GM12872 (cell line): ENCODE measurements at regions not wholly inside any gene's neighbourhood (a gene's known extent, or its start where the extent isn't known, plus 50 kb on each side); places are given as distances from the start of the nearest gene placed in this dataset.

ENCODE experiments used
- TF ChIP-seq, protein P1 (sequence below): IDR thresholded peaks from 3 replicates; pipeline ENCODE4 v1.5.1; 2011; ENCODE audit warnings: low read depth, mild to moderate bottlenecking, low read length, moderate library complexity; ENCODE audit not compliant: insufficient read depth

GRCh38 chr1:60560701-60561100 lies 487.1 kb upstream of the C1orf87 start:
- TF ChIP-seq, protein P1, sequence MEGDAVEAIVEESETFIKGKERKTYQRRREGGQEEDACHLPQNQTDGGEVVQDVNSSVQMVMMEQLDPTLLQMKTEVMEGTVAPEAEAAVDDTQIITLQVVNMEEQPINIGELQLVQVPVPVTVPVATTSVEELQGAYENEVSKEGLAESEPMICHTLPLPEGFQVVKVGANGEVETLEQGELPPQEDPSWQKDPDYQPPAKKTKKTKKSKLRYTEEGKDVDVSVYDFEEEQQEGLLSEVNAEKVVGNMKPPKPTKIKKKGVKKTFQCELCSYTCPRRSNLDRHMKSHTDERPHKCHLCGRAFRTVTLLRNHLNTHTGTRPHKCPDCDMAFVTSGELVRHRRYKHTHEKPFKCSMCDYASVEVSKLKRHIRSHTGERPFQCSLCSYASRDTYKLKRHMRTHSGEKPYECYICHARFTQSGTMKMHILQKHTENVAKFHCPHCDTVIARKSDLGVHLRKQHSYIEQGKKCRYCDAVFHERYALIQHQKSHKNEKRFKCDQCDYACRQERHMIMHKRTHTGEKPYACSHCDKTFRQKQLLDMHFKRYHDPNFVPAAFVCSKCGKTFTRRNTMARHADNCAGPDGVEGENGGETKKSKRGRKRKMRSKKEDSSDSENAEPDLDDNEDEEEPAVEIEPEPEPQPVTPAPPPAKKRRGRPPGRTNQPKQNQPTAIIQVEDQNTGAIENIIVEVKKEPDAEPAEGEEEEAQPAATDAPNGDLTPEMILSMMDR = no peak

DNA sequence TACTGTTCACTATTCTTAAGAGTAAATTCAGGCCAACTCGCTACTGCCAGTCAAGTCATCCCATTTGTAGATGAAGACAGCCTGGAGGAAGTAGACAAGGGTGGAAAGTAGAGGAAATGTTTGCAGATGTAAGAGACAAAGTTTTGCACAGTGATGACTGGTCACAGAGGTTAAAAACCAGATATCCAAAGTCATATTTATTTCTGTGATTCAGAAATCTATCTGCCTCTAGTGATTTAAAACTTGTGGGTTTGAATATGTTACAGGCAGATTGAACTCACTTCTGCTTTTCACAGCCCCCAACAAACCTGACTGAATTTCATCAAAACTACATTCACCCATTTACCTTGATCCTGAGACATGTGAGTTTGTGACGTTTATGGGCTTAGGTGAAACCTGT lies 484.7 kb upstream of the C1orf87 start:
- TF ChIP-seq, protein P1 = no peak

DNA sequence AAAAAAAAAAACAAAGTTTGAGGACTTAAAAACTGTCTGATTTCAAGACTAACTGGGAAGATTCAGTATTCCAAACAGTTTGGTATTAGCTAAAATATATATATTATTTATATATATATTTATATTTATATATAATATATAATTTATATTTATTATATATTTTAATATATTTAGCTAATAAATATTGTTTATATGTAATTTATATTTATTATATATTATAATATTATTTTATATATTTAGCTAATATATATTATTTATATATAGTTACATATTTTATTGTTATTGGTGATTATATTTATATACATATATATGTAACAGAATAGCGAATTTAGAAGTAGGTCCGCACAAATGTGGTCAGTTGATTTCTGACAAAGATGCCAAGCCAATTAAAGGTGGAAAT lies 480.2 kb upstream of the C1orf87 start:
- TF ChIP-seq, protein P1 = no peak

GRCh38 chr1:60547821-60548220 lies 474.3 kb upstream of the C1orf87 start:
- TF ChIP-seq, protein P1 = no peak

GRCh38 chr1:60541831-60542532 lies 468.4 kb upstream of the C1orf87 start:
- TF ChIP-seq, protein P1 = no peak

- TF ChIP-seq, protein P1 = no peak
Measured at GRCh38 chr1:60540141-60540540, 466.6 kb upstream of the C1orf87 start.

DNA sequence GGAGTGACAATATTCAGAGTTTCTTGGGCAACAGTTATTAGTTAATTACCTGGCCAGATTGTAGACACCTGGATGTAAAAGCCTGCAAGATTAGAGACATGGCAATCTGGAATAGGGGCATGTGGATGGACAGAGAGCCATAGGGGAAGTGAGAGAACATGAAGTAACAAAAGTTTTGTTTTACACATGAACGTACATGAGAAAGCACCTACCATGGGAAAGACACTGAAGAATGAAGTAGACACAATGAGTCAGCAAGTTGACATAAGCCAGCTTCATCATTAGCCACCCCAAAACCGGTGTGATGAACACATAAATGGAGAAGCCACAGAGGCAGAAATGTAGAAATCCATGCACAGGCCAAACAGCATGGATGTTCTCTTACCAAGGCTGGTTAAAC lies 462.1 kb upstream of the C1orf87 start:
- TF ChIP-seq, protein P1 = no peak

- TF ChIP-seq, protein P1 = no peak
Measured at GRCh38 chr1:60527567-60527966, 454.0 kb upstream of the C1orf87 start.
